DND-41 (cell line): ENCODE measurements at regions not wholly inside any gene's neighbourhood (a gene's known extent, or its start where the extent isn't known, plus 50 kb on each side); places are given as distances from the start of the nearest gene placed in this dataset.

Experiments
- ATAC-seq: fragments of 200-7000 bp; cut with Tn5 transposase; 3 replicates; pipeline ENCODE4 v1.9.1; 2021; ENCODE audit warnings: low read depth; ENCODE audit not compliant: insufficient read depth
- DNase-seq: peaks from one replicate; pipeline ENCODE4 v3.0.0-alpha.2; 2020
- H2AFZ ChIP-seq: 2 replicates; pipeline ENCODE4 v1.6.0; 2012; ENCODE audit warnings: low read depth, low read length
- H3K27ac ChIP-seq: 2 replicates; pipeline ENCODE4 v1.5.1; 2012; ENCODE audit warnings: low read length, inconsistent platforms
- H3K27me3 ChIP-seq: fragments of 200-600 bp; sonication (generic); 2 replicates; pipeline ENCODE4 v1.6.0; 2012; ENCODE audit warnings: low read length, mild to moderate bottlenecking, inconsistent platforms; ENCODE audit not compliant: insufficient read depth, poor library complexity
- H3K36me3 ChIP-seq: 2 replicates; pipeline ENCODE4 v1.5.1; 2012; ENCODE audit warnings: low read length, inconsistent platforms; ENCODE audit not compliant: insufficient read depth
- H3K4me1 ChIP-seq: 2 replicates; pipeline ENCODE4 v1.5.1; 2012; ENCODE audit warnings: mild to moderate bottlenecking, low read length; ENCODE audit not compliant: insufficient read depth
- H3K4me2 ChIP-seq: 2 replicates; pipeline ENCODE4 v1.6.0; 2012; ENCODE audit warnings: mild to moderate bottlenecking, moderate library complexity, low read length, inconsistent platforms; ENCODE audit not compliant: insufficient read depth
- H3K4me3 ChIP-seq, 2 experiments: fragments of 200-600 bp in 1 of 2; shearing (Covaris generic) in 1 of 2; 2 replicates each; pipeline ENCODE4 v1.5.1; 2012 to 2016; ENCODE audit warnings: inconsistent platforms in 2 of 2, low read length in 2 of 2, mild to moderate bottlenecking in 2 of 2, low read depth in 1 of 2, moderate library complexity in 1 of 2
- H3K79me2 ChIP-seq: 2 replicates; pipeline ENCODE4 v1.6.0; 2012; ENCODE audit warnings: low read length, inconsistent platforms; ENCODE audit not compliant: insufficient read depth
- H3K9ac ChIP-seq: 2 replicates; pipeline ENCODE4 v1.6.0; 2012; ENCODE audit warnings: low read depth, mild to moderate bottlenecking, inconsistent platforms, low read length, moderate library complexity
- H3K9me3 ChIP-seq: 2 replicates; pipeline ENCODE4 v1.5.1; 2012; ENCODE audit warnings: low read length, moderate library complexity, mild to moderate bottlenecking, inconsistent platforms; ENCODE audit not compliant: insufficient read depth, severe bottlenecking
- H4K20me1 ChIP-seq: 2 replicates; pipeline ENCODE4 v1.6.0; 2012; ENCODE audit warnings: low read length; ENCODE audit not compliant: insufficient read depth
- CTCF ChIP-seq: IDR thresholded peaks from 2 replicates; pipeline ENCODE4 v1.5.1; 2012; ENCODE audit warnings: borderline replicate concordance, low read length, moderate library complexity, mild to moderate bottlenecking; ENCODE audit not compliant: poor library complexity, severe bottlenecking; ENCODE audit errors: extremely low read depth
- EZH2 ChIP-seq: IDR thresholded peaks from 3 replicates; pipeline ENCODE4 v1.6.1; 2012; ENCODE audit warnings: borderline replicate concordance, low read depth, mild to moderate bottlenecking, moderate library complexity, low read length, inconsistent platforms; ENCODE audit not compliant: severe bottlenecking

- 0 out of 3 replicates have a peak, but pooled peaks have one; percentile 6 for ATAC-seq
- Histone ChIP-seq H3K4me3 (no peak overlapping the region), H3K4me2 (peak overlapping the region; percentile 23; the same call in 1 of the 2 replicates), H3K9me3 (no peaks in the 10 kb centered on the region), H4K20me1 (no peaks in the 10 kb centered on the region), H3K4me1 (peaks cover 61% of the 10 kb centered on the region), H3K27me3 (no peaks in the 10 kb centered on the region), H3K79me2 (no peaks in the 10 kb centered on the region), H3K9ac (peak overlapping the region; percentile 37), H3K27ac (peak overlapping the region; percentile 82), H2AFZ (peak overlapping the region; percentile 23; the same call in 1 of the 2 replicates), H3K36me3 (no peaks in the 10 kb centered on the region)
- no peak for TF ChIP-seq CTCF
- peak; percentile 23 for DNase-seq
Observed at GRCh38 chr14:106877517-106877916, 1351.1 kb downstream of the TMEM121 start.

GRCh38 chr14:106879241-106879640, 1352.9 kb downstream of the TMEM121 start:
- Histone ChIP-seq H3K27me3 (no peaks in the 10 kb centered on the region), H3K27ac (no peak overlapping the region; the same call in 1 of the 2 replicates), H2AFZ (no peak overlapping the region), H3K9me3 (peaks cover 4% of the 10 kb centered on the region), H4K20me1 (no peaks in the 10 kb centered on the region), H3K4me3 (no peak overlapping the region), H3K79me2 (no peaks in the 10 kb centered on the region), H3K4me1 (peaks cover 44% of the 10 kb centered on the region), H3K9ac (no peak overlapping the region), H3K4me2 (no peak overlapping the region), H3K36me3 (no peaks in the 10 kb centered on the region)
- peak; percentile 75 for TF ChIP-seq CTCF
- no peak for TF ChIP-seq EZH2
- DNase-seq = peak; percentile 70
- peak; percentile 42 for ATAC-seq

- TF ChIP-seq EZH2 (no peak), CTCF (peak; percentile 73)
- Histone ChIP-seq H3K27me3 (no peaks in the 10 kb centered on the region), H3K9ac (no peak overlapping the region), H3K4me1 (peaks cover 4% of the 10 kb centered on the region), H3K4me3 (no peak overlapping the region), H3K4me2 (no peak overlapping the region), H4K20me1 (no peaks in the 10 kb centered on the region), H2AFZ (no peak overlapping the region), H3K9me3 (peaks cover 4% of the 10 kb centered on the region), H3K36me3 (no peaks in the 10 kb centered on the region), H3K27ac (no peak overlapping the region), H3K79me2 (no peaks in the 10 kb centered on the region)
- DNase-seq = peak; percentile 43
- ATAC-seq = peak; percentile 40; the same call in 2 of the 3 replicates
Observed at GRCh38 chr14:106883218-106883692, 1356.9 kb downstream of the TMEM121 start.
